KMS-11 (cell line): ENCODE measurements at regions not wholly inside any gene's neighbourhood (a gene's known extent, or its start where the extent isn't known, plus 50 kb on each side); places are given as distances from the start of the nearest gene placed in this dataset.

Experiments used
- H2AFZ ChIP-seq: fragments of 200-600 bp; sonication (generic); 2 replicates; pipeline ENCODE4 v1.6.1; 2016; ENCODE audit warnings: antibody characterized with exemption, mixed run types, low read depth
- H3K27ac ChIP-seq: fragments of 200-600 bp; sonication (generic); 2 replicates; pipeline ENCODE4 v1.6.1; 2016; ENCODE audit warnings: mild to moderate bottlenecking, mixed run types
- H3K27me3 ChIP-seq: fragments of 200-600 bp; sonication (generic); 2 replicates; pipeline ENCODE4 v1.6.1; 2017; ENCODE audit warnings: mild to moderate bottlenecking, low read depth, mixed run types, moderate library complexity; ENCODE audit not compliant: insufficient read depth
- H3K36me3 ChIP-seq: fragments of 200-600 bp; sonication (generic); 2 replicates; pipeline ENCODE4 v1.6.1; 2017; ENCODE audit warnings: mild to moderate bottlenecking, mixed run types; ENCODE audit not compliant: insufficient read depth
- H3K4me1 ChIP-seq: fragments of 200-600 bp; sonication (generic); 2 replicates; pipeline ENCODE4 v1.6.1; 2016; ENCODE audit warnings: mild to moderate bottlenecking, low read depth, mixed run types; ENCODE audit not compliant: poor library complexity, severe bottlenecking
- H3K4me2 ChIP-seq: fragments of 200-600 bp; sonication (generic); 2 replicates; pipeline ENCODE4 v1.7.0; 2016; ENCODE audit warnings: mild to moderate bottlenecking, mixed run types
- H3K4me3 ChIP-seq: fragments of 200-600 bp; sonication (generic); IDR thresholded peaks from 2 replicates; pipeline ENCODE4 v1.6.1; 2017; ENCODE audit warnings: low read depth, low read length, mixed read lengths; ENCODE audit not compliant: insufficient read depth
- H3K79me2 ChIP-seq: fragments of 200-600 bp; sonication (generic); 2 replicates; pipeline ENCODE4 v1.6.1; 2016; ENCODE audit warnings: low read depth, mixed run types; ENCODE audit not compliant: insufficient read depth
- H3K9ac ChIP-seq: fragments of 200-600 bp; sonication (generic); 2 replicates; pipeline ENCODE4 v1.6.1; 2016; ENCODE audit warnings: mild to moderate bottlenecking, mixed run types
- H4K20me1 ChIP-seq: fragments of 200-600 bp; sonication (generic); 2 replicates; pipeline ENCODE4 v1.6.1; 2016; ENCODE audit warnings: mild to moderate bottlenecking, mixed run types; ENCODE audit not compliant: insufficient read depth
- TF ChIP-seq, protein P1 (sequence below): fragments of 200-600 bp; sonication (generic); conservative IDR thresholded peaks from 2 replicates; pipeline ENCODE4 v1.6.1; 2017; ENCODE audit warnings: low read depth, mild to moderate bottlenecking, antibody characterized with exemption, low read length, moderate library complexity, mixed read lengths

DNA sequence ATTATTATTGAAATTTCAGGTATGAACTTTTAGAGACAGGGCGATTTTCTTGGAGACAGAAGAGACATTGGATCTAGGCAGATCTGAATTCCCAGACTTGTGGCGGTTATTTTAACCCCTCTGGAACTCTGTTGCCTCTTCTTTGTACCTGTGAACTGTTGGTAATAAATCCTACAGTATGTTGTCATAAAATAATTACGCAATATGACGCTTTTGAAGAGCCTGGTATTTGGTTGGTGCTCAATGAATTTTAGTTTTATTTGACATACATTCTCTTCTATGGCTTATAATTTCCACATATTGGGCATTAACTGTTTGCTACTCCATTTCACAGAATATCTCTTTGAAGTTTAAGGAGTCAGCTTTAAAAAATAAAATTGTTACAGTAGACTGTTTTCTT is 1496.1 kb upstream of the IGFBP7 start:
- Histone ChIP-seq H4K20me1 (no peaks in the 10 kb centered on the region), H2AFZ (no peak overlapping the region), H3K79me2 (no peaks in the 10 kb centered on the region), H3K9ac (no peak overlapping the region), H3K27me3 (no peaks in the 10 kb centered on the region), H3K27ac (no peak overlapping the region), H3K4me3 (no peak overlapping the region), H3K4me1 (no peaks in the 10 kb centered on the region), H3K36me3 (no peaks in the 10 kb centered on the region), H3K4me2 (no peak overlapping the region)
- TF ChIP-seq, protein P1, sequence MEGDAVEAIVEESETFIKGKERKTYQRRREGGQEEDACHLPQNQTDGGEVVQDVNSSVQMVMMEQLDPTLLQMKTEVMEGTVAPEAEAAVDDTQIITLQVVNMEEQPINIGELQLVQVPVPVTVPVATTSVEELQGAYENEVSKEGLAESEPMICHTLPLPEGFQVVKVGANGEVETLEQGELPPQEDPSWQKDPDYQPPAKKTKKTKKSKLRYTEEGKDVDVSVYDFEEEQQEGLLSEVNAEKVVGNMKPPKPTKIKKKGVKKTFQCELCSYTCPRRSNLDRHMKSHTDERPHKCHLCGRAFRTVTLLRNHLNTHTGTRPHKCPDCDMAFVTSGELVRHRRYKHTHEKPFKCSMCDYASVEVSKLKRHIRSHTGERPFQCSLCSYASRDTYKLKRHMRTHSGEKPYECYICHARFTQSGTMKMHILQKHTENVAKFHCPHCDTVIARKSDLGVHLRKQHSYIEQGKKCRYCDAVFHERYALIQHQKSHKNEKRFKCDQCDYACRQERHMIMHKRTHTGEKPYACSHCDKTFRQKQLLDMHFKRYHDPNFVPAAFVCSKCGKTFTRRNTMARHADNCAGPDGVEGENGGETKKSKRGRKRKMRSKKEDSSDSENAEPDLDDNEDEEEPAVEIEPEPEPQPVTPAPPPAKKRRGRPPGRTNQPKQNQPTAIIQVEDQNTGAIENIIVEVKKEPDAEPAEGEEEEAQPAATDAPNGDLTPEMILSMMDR: no peak

GRCh38 chr4:58603951-58604350 is 1493.8 kb upstream of the IGFBP7 start:
- no peaks in the 10 kb centered on the region for H3K79me2 ChIP-seq
- no peaks in the 10 kb centered on the region for H3K36me3 ChIP-seq
- no peak overlapping the region for H3K27ac ChIP-seq
- H3K4me2 ChIP-seq: no peak overlapping the region
- no peak overlapping the region for H3K9ac ChIP-seq
- H3K27me3 ChIP-seq: no peaks in the 10 kb centered on the region
- TF ChIP-seq, protein P1: no peak
- no peak overlapping the region for H2AFZ ChIP-seq
- H3K4me3 ChIP-seq: no peak overlapping the region
- no peaks in the 10 kb centered on the region for H4K20me1 ChIP-seq
- no peaks in the 10 kb centered on the region for H3K4me1 ChIP-seq

DNA sequence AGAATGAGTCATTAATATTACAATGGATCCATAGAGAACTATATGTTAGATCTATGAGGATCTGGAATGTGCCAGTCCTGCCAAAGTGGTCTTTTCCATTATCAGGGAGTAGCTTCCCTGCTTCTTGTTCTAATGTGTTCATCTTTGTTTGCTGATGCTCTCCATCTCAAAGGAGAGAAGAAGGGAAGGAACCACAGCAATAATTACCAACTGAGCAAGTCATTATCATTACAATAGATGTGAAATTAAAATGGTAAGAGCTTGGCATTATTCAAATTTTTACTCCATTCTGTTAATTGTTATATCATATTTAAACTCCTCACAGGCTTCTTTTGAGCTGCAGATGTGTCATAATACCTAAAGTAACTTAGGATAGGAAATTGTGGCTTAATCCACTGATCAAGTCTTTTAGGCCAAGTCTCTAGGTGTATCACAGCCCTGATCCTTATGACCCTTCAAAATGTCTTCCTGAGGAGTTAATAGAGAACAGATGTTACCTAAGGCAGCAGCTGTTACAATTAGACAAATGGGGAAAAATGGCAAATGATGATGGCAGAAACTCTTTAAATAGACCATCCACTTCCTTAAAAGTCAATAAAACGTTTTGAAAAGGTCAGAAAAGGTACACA is 1492.7 kb upstream of the IGFBP7 start:
- no peaks in the 10 kb centered on the region for H4K20me1 ChIP-seq
- H3K27me3 ChIP-seq: no peaks in the 10 kb centered on the region
- H3K4me3 ChIP-seq: no peak overlapping the region
- H3K36me3 ChIP-seq: no peaks in the 10 kb centered on the region
- H3K4me1 ChIP-seq: no peaks in the 10 kb centered on the region
- TF ChIP-seq, protein P1: no peak
- H3K27ac ChIP-seq: no peak overlapping the region
- H3K4me2 ChIP-seq: no peak overlapping the region
- no peaks in the 10 kb centered on the region for H3K79me2 ChIP-seq
- H3K9ac ChIP-seq: no peak overlapping the region
- H2AFZ ChIP-seq: no peak overlapping the region

- TF ChIP-seq, protein P1: no peak
- no peak overlapping the region for H2AFZ ChIP-seq
- no peak overlapping the region for H3K4me3 ChIP-seq
- no peak overlapping the region for H3K4me2 ChIP-seq
- H3K9ac ChIP-seq: no peak overlapping the region
- H3K27me3 ChIP-seq: no peaks in the 10 kb centered on the region
- H3K79me2 ChIP-seq: no peaks in the 10 kb centered on the region
- H4K20me1 ChIP-seq: no peaks in the 10 kb centered on the region
- H3K4me1 ChIP-seq: no peaks in the 10 kb centered on the region
- H3K36me3 ChIP-seq: no peaks in the 10 kb centered on the region
- no peak overlapping the region for H3K27ac ChIP-seq
Observed at GRCh38 chr4:58602022-58602421, 1491.8 kb upstream of the IGFBP7 start.
